Smooth muscle cell (in vitro differentiated cells): ENCODE measurements at regions not wholly inside any gene's neighbourhood (a gene's known extent, or its start where the extent isn't known, plus 50 kb on each side); places are given as distances from the start of the nearest gene placed in this dataset.

Experiments used
- DNase-seq: peaks from one replicate; lab custom pipeline; 2025; ENCODE audit not compliant: unreplicated experiment; lab: John Stamatoyannopoulos, UW
- H2AFZ ChIP-seq: fragments of 200-600 bp; sonication (generic); 2 replicates; pipeline ENCODE4 v1.6.0; 2016; ENCODE audit warnings: antibody characterized with exemption, low read depth, mild to moderate bottlenecking
- H3F3A ChIP-seq: fragments of 200-600 bp; sonication (generic); 2 replicates; pipeline ENCODE4 v1.6.0; 2017; ENCODE audit warnings: antibody characterized with exemption, low read depth
- H3K27ac ChIP-seq: fragments of 200-600 bp; sonication (generic); 2 replicates; pipeline ENCODE4 v1.5.1; 2016; ENCODE audit warnings: low read depth, mild to moderate bottlenecking
- H3K27me3 ChIP-seq: fragments of 200-600 bp; sonication (generic); 2 replicates; pipeline ENCODE4 v1.6.1; 2016; ENCODE audit warnings: low read depth, mild to moderate bottlenecking
- H3K36me3 ChIP-seq: fragments of 200-600 bp; sonication (generic); 2 replicates; pipeline ENCODE4 v1.5.1; 2016; ENCODE audit warnings: low read depth
- H3K4me1 ChIP-seq: fragments of 200-600 bp; sonication (generic); 2 replicates; pipeline ENCODE4 v1.5.1; 2016; ENCODE audit warnings: low read depth
- H3K4me2 ChIP-seq: fragments of 200-600 bp; sonication (generic); 2 replicates; pipeline ENCODE4 v1.6.0; 2016; ENCODE audit warnings: mild to moderate bottlenecking
- H3K4me3 ChIP-seq: fragments of 200-600 bp; sonication (generic); 2 replicates; pipeline ENCODE4 v1.5.1; 2016; ENCODE audit warnings: mild to moderate bottlenecking
- H3K79me2 ChIP-seq: fragments of 200-600 bp; sonication (generic); 2 replicates; pipeline ENCODE4 v1.6.0; 2016; ENCODE audit warnings: low read depth, mild to moderate bottlenecking
- H3K9ac ChIP-seq: fragments of 200-600 bp; sonication (generic); 2 replicates; pipeline ENCODE4 v1.6.0; 2016; ENCODE audit warnings: low read depth
- H3K9me3 ChIP-seq: fragments of 200-600 bp; sonication (generic); replicated peaks from 2 replicates; pipeline ENCODE4 v1.5.1; 2016; ENCODE audit warnings: low read depth
- H4K20me1 ChIP-seq: fragments of 200-600 bp; sonication (generic); 2 replicates; pipeline ENCODE4 v1.6.0; 2016; ENCODE audit warnings: low read depth
- CTCF ChIP-seq: fragments of 200-600 bp; sonication (generic); IDR thresholded peaks from 2 replicates; pipeline ENCODE4 v1.5.1; 2017; ENCODE audit warnings: borderline replicate concordance, mild to moderate bottlenecking, antibody characterized with exemption; ENCODE audit not compliant: insufficient read depth, poor library complexity, severe bottlenecking
- WGBS: methylation state at CpG from one replicate; pipeline ENCODE4 v1.1.7; 2016; ENCODE audit warnings: low lambda C conversion rate; 5-methylcytosine and 5-hydroxymethylcytosine counted together

GRCh38 chr1:221172841-221173240, 293.6 kb downstream of the HLX start:
- Histone ChIP-seq H2AFZ (no peak overlapping the region), H3K4me3 (no peak overlapping the region), H3K9ac (no peak overlapping the region), H4K20me1 (no peaks in the 10 kb centered on the region), H3K9me3 (peaks cover 6% of the 10 kb centered on the region), H3K27me3 (no peaks in the 10 kb centered on the region), H3F3A (no peaks in the 10 kb centered on the region), H3K4me1 (peaks cover 11% of the 10 kb centered on the region), H3K27ac (no peak overlapping the region), H3K4me2 (no peak overlapping the region), H3K79me2 (no peaks in the 10 kb centered on the region), H3K36me3 (no peaks in the 10 kb centered on the region)
- DNase-seq: no peak
- 100% methylated on average over 1 of the region's 1 CpG for WGBS
- no peak for TF ChIP-seq CTCF

GRCh38 chr1:221174330-221174993, 295.2 kb downstream of the HLX start:
- WGBS: 77% methylated on average over 8 of the region's 8 CpGs

GRCh38 chr1:221175249-221175648, 296.0 kb downstream of the HLX start:
- Histone ChIP-seq H3K36me3 (no peaks in the 10 kb centered on the region), H3F3A (no peaks in the 10 kb centered on the region), H3K9ac (no peak overlapping the region), H3K4me1 (no peaks in the 10 kb centered on the region), H2AFZ (no peak overlapping the region), H4K20me1 (no peaks in the 10 kb centered on the region), H3K4me3 (no peak overlapping the region), H3K27me3 (no peaks in the 10 kb centered on the region), H3K4me2 (no peak overlapping the region), H3K79me2 (no peaks in the 10 kb centered on the region), H3K9me3 (peaks cover 6% of the 10 kb centered on the region), H3K27ac (no peak overlapping the region)
- no peak for DNase-seq
- no peak for TF ChIP-seq CTCF
- WGBS: 90% methylated on average over 2 of the region's 2 CpGs

More at GRCh38 chr1:221174330-221174993, 295.2 kb downstream of the HLX start:
- Histone ChIP-seq H3K9ac (no peak overlapping the region), H3K27me3 (no peaks in the 10 kb centered on the region), H3K27ac (no peak overlapping the region), H3K4me1 (peaks cover 6% of the 10 kb centered on the region), H2AFZ (no peak overlapping the region), H3K79me2 (no peaks in the 10 kb centered on the region), H4K20me1 (no peaks in the 10 kb centered on the region), H3F3A (no peaks in the 10 kb centered on the region), H3K4me3 (no peak overlapping the region), H3K4me2 (no peak overlapping the region), H3K9me3 (peaks cover 6% of the 10 kb centered on the region), H3K36me3 (no peaks in the 10 kb centered on the region)
- DNase-seq: no peak
- TF ChIP-seq CTCF: no peak
